NCI-H1436 (cell line): ENCODE measurements at regions not wholly inside any gene's neighbourhood (a gene's known extent, or its start where the extent isn't known, plus 50 kb on each side); places are given as distances from the start of the nearest gene placed in this dataset.
"Not testable (repeated sequence)": the region's sequence is repeated elsewhere in the genome, so short reads cannot be mapped to it uniquely, and the experiment has no call there.

ENCODE experiments used
- DNase-seq: peaks from one replicate; lab custom pipeline; 2025; lab: John Stamatoyannopoulos, UW

DNA sequence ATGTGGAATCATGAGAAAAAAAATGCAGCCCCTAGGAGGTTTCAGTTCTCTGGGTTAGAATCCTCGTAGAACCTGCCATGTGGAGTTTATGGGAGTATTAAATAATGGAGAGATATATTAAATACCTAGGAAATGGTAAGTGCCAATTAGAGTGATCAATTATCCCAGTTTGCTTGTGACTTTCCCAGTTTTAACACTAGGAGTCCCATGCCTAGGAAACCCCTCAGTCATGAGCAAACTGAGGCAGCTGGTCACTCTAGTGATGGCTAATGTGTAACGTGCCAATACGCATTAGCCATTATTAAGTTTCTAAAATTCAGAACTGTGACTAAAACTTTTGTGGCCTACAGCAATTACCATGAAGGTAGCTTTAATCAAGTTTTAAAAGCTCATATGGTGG is 720.6 kb downstream of the TAF11L14 start:
- no peak for DNase-seq

- no peak for DNase-seq
Measured at GRCh38 chr5:18357486-18357885, 723.2 kb downstream of the TAF11L14 start.

GRCh38 chr5:18366234-18366633 is 732.0 kb downstream of the TAF11L14 start:
- DNase-seq: no peak

- no peak for DNase-seq
Measured at GRCh38 chr5:18370531-18370930, 736.3 kb downstream of the TAF11L14 start.

- DNase-seq: no peak
Measured at GRCh38 chr5:18375641-18376040, 741.4 kb downstream of the TAF11L14 start.

DNA sequence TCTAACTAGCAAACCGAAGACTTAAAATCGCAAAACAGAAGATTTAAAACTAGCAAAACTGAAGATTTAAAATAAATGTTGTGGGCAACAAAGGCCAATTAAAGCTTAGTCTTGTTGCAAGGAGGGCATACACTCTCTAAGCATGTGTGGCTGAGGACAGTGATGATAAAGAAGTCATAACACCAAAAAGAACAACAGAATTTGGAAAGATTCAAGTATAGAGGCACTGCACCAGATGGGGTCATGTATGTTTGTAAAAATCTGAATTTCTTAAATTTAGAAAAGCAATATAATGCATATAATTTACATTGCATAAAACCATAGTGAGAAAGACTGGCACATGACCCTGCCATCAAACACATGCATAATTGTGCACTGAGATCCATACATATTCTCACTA is 743.8 kb downstream of the TAF11L14 start:
- no peak for DNase-seq

DNA sequence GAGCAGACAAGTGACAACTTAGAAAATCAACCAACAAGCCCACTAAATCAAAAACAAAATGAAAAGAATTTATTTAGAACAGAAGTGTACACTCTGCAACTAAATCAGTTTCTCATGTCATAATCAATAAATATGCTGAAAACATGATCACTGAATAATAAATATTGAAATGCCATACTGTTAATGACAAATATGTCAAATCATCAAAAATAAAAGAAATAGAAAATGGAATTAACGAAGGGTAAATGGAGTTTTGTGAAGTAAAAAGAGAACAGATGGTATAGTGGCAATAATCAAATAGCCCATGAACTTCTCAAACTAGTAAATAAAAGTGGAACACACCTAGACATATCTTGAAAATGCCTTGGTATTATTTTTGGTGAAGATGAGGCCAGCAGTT is 744.9 kb downstream of the TAF11L14 start:
- DNase-seq: no peak

DNA sequence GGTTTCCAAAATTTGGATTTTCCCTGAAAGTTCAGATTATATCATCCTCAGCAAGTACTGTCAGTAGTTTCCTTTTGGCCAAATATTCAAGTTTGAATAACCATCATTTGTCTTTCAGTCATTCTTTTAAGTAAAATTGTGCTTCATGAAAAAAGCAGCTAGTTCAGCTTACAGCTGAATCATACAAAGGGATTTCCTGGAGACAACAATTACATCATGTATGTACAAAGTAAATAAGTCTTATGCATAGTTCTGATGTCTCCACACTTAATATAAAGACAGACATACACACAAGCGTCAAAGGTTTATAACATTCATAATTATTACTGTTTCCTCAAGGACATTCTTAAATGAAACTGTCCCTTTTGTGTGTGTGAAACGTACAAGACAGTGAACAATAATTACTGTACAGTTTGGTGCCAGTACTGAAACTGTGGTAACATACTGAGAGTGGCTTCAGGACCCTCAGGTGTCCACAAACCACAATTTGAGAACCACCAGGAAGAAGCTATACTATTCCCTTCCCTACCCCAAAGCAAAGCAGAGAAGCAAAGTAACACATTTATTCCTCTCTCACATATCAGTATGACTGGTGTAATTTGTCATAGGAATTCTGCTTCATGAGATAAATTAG is 746.6 kb downstream of the TAF11L14 start:
- DNase-seq: no peak

GRCh38 chr5:18393565-18394442 is 759.5 kb downstream of the TAF11L14 start:
- DNase-seq: no peak

DNA sequence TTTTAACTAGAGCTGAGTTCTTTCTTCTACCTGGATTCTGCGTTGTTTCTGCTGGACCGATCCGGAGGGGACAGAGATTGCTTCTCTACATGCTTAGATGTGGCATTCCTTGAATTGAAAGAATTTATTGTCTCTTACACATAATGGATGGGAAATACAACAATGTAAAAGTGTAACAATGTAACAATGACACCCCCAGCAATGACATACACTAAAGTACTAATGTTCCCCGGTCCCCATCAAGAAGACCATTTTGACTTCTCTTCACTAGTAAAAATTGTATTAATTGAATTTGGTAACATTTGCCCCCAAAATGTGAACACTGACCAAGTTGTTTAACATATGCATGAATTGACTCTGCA is 760.2 kb downstream of the TAF11L14 start:
- no peak for DNase-seq

DNA sequence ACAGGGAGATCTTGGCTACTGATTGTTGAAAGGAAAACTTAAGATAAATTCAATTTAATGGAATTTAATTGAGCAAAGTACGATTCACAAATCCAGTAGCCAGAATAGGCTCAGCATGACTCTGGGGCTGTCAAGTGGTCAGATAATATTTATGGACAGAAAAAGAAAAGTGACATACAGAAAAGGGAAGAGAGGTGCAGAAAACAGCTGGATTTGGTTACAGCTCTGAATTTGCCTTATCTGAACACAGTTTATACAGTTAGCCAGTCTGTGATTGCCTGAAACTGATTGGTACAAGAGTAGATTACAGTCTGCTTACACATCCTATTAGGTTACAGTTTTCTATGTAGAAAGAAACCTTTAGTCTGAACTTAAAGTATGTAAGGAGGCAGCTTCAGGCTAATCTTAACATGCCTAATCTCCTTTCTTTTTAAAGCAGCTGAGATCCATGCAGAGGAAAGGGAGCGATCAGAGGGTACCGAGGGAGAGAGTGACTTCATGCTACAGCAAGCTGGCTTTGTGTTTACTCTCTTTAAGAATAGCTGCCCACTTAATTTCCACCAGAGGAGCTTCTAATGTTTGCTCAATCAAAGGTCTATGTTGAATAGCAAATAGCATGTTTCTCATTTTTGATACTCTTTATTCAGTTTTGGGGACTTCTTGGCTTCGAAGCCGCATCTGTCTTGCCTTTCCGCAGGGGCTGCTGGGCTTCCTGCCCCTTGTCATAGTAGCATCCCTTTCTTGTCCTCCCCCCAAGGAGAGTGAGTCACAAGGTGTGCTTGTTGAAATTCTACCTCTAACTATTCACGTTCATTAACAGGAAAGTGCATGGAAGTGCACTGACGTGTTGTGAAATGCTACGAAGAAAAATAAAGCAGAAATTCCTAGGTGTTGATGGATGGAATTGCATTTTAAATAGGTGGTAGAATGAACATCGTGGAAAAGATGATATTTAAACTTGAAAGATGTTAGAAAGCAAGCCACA is 761.2 kb downstream of the TAF11L14 start:
- DNase-seq: no peak

DNA sequence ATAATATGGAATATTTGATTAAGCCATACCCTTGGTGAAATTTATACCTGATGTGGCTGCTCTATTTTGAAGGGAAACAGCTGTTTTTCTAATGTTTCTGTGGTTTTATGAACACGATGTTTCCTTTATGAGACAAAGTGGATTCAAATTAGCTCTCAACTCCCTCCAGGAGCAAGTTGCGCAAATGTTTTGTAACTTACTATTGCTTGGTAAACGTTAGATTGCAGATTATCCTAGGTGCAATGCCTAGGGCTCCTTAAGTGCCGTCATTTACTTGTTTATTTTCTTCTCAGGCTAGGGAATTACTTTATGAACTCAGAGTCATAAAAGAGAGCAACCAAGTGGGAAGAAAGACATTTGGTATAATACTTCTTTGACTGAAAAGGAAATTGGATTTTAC is 763.1 kb downstream of the TAF11L14 start:
- DNase-seq: no peak

GRCh38 chr5:18397891-18398290 is 763.6 kb downstream of the TAF11L14 start:
- no peak for DNase-seq

GRCh38 chr5:18399461-18400327 is 765.4 kb downstream of the TAF11L14 start:
- DNase-seq: not testable (repeated sequence)

DNA sequence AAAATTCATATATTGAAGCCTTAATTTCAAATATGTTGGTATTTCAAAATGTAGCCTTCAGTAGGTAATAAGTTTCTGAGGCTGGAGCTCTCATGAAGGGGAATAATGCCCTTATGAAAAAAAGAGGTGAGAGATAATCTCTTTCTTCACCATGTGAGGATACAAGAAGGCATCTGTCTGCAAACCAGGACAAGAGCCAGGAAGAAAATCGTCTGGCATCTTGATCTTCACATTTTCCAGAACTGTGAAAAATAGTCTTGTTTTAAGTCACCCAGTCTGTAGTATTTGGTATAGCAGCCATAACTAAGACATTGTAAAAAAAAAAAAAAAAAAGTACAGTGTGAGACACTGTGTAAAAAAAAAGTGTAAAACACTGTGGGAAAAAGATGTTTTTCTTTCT is 768.9 kb downstream of the TAF11L14 start:
- DNase-seq: no peak

DNA sequence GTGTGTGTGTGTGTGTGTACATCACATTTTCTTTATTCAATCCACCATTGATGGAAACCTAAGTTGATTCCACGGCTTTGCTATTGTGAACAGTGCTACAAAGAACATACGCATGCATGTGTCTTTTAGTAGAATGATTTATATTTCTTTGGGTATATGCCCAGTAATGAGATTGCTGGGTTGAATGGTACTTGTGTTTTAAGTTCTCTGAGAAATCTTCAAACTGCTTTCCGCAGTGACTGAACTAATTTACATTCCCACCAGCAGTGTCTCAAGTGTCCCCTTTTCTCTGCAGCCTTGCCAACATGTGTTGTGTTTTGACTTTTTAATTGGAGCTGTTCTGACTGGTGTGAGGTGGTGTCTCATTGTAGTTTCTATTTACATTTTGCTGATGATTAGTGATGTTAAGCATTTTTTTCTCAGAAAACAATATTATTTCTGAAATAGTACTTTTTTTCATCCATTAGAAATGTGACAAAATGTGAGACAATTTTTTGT is 769.7 kb downstream of the TAF11L14 start:
- no peak for DNase-seq

DNA sequence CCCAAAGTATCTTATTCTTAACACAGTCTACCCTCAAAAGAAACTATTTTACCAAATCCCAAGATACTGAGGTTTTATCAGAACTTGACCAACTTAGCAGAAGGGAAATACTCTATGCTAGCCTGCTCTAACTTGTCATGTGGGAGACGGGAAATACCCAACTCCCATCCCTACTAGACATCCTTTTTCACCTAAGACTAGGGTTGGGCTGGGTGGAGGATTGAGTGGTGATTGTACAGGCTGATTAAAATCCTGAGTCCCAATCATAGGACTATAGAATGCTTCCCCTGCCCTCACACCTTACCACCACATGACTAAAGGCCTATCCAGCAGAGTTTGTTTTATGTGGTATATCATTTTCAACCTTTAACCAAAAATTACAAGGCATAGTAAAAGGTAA is 786.5 kb downstream of the TAF11L14 start:
- DNase-seq: no peak

DNA sequence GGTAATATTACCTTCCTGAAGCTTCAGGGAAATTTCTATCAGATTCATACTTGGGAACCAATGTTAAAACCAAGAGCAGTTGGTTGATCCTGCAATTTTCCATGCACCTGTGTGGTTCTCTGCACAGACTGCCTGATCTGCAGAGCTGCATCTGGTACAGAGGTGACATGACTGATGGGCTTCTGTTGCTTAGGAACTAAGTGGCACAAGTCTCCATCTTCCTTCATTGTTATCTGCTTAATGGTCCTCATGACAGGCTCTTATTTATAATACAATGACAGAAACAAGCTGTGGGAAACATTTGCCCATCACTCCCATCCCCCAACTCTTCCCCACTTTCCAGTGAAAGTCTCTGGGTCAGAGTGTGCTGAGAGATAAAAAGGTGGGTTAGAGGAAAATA is 799.1 kb downstream of the TAF11L14 start:
- no peak for DNase-seq

- DNase-seq: no peak
Measured at GRCh38 chr5:18438126-18438525, 803.9 kb downstream of the TAF11L14 start.

DNA sequence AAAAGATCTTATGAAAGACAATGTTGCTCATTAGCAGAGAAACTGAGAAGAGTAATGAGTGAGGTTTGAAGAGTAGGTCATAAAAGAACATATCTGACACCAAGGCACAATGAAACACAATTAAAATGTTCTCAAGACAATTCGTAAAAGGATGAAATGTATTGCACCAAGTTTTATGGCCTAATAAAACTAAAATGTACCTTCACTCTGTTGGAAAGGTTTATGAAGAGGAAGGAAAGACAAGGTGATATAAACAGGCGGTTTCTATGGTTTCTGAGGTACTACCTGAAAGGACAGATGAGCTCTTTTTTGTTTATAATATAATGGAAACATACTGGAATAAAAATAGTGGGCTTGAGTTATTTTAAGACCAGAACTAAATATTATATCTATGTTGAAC is 821.3 kb downstream of the TAF11L14 start:
- no peak for DNase-seq

DNA sequence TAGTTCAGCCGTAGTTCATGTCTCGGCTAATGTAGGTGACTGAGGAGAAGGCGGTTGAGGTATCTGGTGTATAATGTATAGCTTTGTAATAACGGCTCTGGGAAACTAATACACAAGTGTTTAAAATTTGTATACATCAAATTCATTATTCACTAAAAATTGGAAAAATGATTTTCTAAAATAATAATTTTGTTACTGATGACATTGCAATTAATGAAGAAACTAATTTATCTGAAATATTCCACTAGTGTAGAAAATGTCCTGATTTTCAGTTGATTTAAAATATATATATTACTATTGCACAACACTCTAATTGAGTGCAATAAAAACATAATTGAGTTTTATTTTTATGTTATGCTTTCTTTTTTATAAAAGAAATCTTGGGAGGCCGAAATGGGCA is 823.0 kb downstream of the TAF11L14 start:
- no peak for DNase-seq
